ENCODE measurements at regions not wholly inside any gene's neighbourhood (a gene's known extent, or its start where the extent isn't known, plus 50 kb on each side); places are given as distances from the start of the nearest gene placed in this dataset.

DNA sequence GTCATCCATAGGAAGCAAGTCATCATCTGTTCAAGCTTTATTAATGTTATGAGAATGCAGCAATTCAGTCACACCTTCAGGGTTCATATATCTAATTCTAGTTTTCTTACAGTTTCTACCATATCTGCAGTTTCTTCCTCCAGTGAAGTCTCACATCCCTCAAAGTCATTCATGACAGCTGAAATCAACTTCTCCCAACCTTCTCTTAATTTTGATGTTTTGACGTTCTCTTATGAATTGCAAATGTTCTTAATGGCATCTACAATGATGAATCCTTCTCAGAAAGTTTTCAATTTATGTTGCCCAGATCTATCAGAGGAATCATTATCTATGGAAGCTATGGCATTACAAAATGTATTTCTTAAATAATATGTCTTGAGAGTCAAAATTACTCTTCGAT is 210.4 kb upstream of the ZBTB20 start:
- no peaks in the 10 kb centered on the region for H3F3A ChIP-seq (ENCODE audit: insufficient read depth)
- H4K20me1 ChIP-seq (ENCODE audit: low read depth, low read length) = no peaks in the 10 kb centered on the region
- no peaks in the 10 kb centered on the region for H3K79me2 ChIP-seq (ENCODE audit: insufficient read depth, low read length)
- no peaks in the 10 kb centered on the region for H3K9me3 ChIP-seq (ENCODE audit: insufficient read depth, low read length)
- H3K9ac ChIP-seq (ENCODE audit: low read length) = no peak overlapping the region
- H3K9me2 ChIP-seq (replicated peaks; ENCODE audit: insufficient read depth, low read length) = no peaks in the 10 kb centered on the region
- no peak overlapping the region for H3K4me2 ChIP-seq (ENCODE audit: low read depth, low read length, poor library complexity, severe bottlenecking)
- no peak overlapping the region for H3K4me3 ChIP-seq (ENCODE audit: insufficient read depth, low read length, poor library complexity, severe bottlenecking)
- no peak overlapping the region for H3K27ac ChIP-seq (ENCODE audit: low read depth, low read length)
- no peaks in the 10 kb centered on the region for H3K36me3 ChIP-seq (ENCODE audit: low read length)
- TF ChIP-seq CTCF (IDR thresholded peaks at IDR 0.05; ENCODE audit: insufficient read depth, low read length, poor library complexity, severe bottlenecking) (no peak), EZH2phosphoT487 (conservative IDR thresholded peaks at IDR 0.05; ENCODE audit: low read length) (no peak)
- no peaks in the 10 kb centered on the region for H3K27me3 ChIP-seq (ENCODE audit: low read length)
- H2AFZ ChIP-seq (ENCODE audit: low read depth, low read length, severe bottlenecking) = no peak overlapping the region

DNA sequence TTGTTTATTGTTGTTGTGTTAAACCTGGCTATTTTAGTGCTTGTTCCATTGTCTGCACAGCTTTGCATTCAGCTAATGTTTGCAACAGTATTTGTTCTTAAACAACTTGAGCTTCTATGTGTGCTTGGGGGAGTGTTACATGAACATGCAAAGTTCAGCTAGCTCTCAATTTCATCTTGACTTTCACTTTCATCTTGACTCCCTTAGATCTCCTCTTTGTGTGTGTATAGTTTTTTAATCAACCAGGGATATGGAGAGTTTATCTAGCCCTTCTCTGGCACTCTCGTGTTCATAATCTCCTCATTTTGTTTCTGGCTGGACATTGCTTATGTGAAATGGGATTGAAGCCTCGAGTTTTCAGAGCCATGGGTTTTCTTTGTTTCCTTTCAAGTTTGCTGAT is 212.4 kb upstream of the ZBTB20 start:
- H4K20me1 ChIP-seq (ENCODE audit: low read depth, low read length) = no peaks in the 10 kb centered on the region
- no peak overlapping the region for H3K9ac ChIP-seq (ENCODE audit: low read length)
- H3K4me2 ChIP-seq (ENCODE audit: low read depth, low read length, poor library complexity, severe bottlenecking) = no peak overlapping the region
- H3K27ac ChIP-seq (ENCODE audit: low read depth, low read length) = no peak overlapping the region
- H3F3A ChIP-seq (ENCODE audit: insufficient read depth) = no peaks in the 10 kb centered on the region
- no peak for TF ChIP-seq CTCF (IDR thresholded peaks at IDR 0.05; ENCODE audit: insufficient read depth, low read length, poor library complexity, severe bottlenecking)
- no peak for TF ChIP-seq EZH2phosphoT487 (conservative IDR thresholded peaks at IDR 0.05; ENCODE audit: low read length)
- H3K9me3 ChIP-seq (ENCODE audit: insufficient read depth, low read length) = no peaks in the 10 kb centered on the region
- H3K4me3 ChIP-seq (ENCODE audit: insufficient read depth, low read length, poor library complexity, severe bottlenecking) = no peak overlapping the region
- H3K9me2 ChIP-seq (replicated peaks; ENCODE audit: insufficient read depth, low read length) = no peaks in the 10 kb centered on the region
- no peaks in the 10 kb centered on the region for H3K27me3 ChIP-seq (ENCODE audit: low read length)
- H2AFZ ChIP-seq (ENCODE audit: low read depth, low read length, severe bottlenecking) = no peak overlapping the region
- H3K36me3 ChIP-seq (ENCODE audit: low read length) = no peaks in the 10 kb centered on the region
- no peaks in the 10 kb centered on the region for H3K79me2 ChIP-seq (ENCODE audit: insufficient read depth, low read length)

DNA sequence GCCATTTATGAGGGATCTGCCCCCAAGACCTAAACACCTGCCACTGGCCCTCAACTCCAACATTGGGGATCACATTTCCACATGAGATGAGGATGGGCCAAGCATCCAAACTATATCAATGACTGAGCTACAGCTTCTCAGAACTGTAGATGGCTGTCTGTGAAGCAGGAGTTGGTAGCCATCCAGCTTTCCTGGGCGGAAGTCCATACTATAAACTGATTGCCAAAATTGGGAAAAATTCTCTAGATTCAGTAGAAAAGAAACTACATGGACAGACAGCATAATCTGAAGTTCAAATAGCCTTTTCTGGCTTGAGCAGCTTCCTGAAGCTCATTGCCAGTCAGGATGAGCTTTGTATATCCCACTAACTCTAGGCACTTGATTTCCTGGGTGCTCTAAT is 214.7 kb upstream of the ZBTB20 start:
- no peak overlapping the region for H3K9ac ChIP-seq (ENCODE audit: low read length)
- TF ChIP-seq EZH2phosphoT487 (conservative IDR thresholded peaks at IDR 0.05; ENCODE audit: low read length) = no peak
- TF ChIP-seq CTCF (IDR thresholded peaks at IDR 0.05; ENCODE audit: insufficient read depth, low read length, poor library complexity, severe bottlenecking) = no peak

GRCh38 chr3:115363071-115363470 is 216.0 kb upstream of the ZBTB20 start:
- H3F3A ChIP-seq (ENCODE audit: insufficient read depth) = no peaks in the 10 kb centered on the region
- no peak overlapping the region for H2AFZ ChIP-seq (ENCODE audit: low read depth, low read length, severe bottlenecking)
- no peaks in the 10 kb centered on the region for H3K79me2 ChIP-seq (ENCODE audit: insufficient read depth, low read length)
- no peak overlapping the region for H3K4me3 ChIP-seq (ENCODE audit: insufficient read depth, low read length, poor library complexity, severe bottlenecking)
- TF ChIP-seq EZH2phosphoT487 (conservative IDR thresholded peaks at IDR 0.05; ENCODE audit: low read length) = no peak
- H3K36me3 ChIP-seq (ENCODE audit: low read length) = no peaks in the 10 kb centered on the region
- no peak overlapping the region for H3K4me2 ChIP-seq (ENCODE audit: low read depth, low read length, poor library complexity, severe bottlenecking)
- no peaks in the 10 kb centered on the region for H3K9me3 ChIP-seq (ENCODE audit: insufficient read depth, low read length)
- H3K9me2 ChIP-seq (replicated peaks; ENCODE audit: insufficient read depth, low read length) = no peaks in the 10 kb centered on the region
- H4K20me1 ChIP-seq (ENCODE audit: low read depth, low read length) = no peaks in the 10 kb centered on the region
- H3K27ac ChIP-seq (ENCODE audit: low read depth, low read length) = no peak overlapping the region
- no peaks in the 10 kb centered on the region for H3K27me3 ChIP-seq (ENCODE audit: low read length)
- no peak overlapping the region for H3K9ac ChIP-seq (ENCODE audit: low read length)

More for the DNA sequence above, 214.7 kb upstream of the ZBTB20 start:
- Histone ChIP-seq H3K9me2 (replicated peaks; ENCODE audit: insufficient read depth, low read length) (no peaks in the 10 kb centered on the region), H3K27ac (ENCODE audit: low read depth, low read length) (no peak overlapping the region), H3K79me2 (ENCODE audit: insufficient read depth, low read length) (no peaks in the 10 kb centered on the region), H3F3A (ENCODE audit: insufficient read depth) (no peaks in the 10 kb centered on the region), H3K36me3 (ENCODE audit: low read length) (no peaks in the 10 kb centered on the region), H3K9me3 (ENCODE audit: insufficient read depth, low read length) (no peaks in the 10 kb centered on the region), H3K27me3 (ENCODE audit: low read length) (no peaks in the 10 kb centered on the region), H2AFZ (ENCODE audit: low read depth, low read length, severe bottlenecking) (no peak overlapping the region), H3K4me3 (ENCODE audit: insufficient read depth, low read length, poor library complexity, severe bottlenecking) (no peak overlapping the region), H4K20me1 (ENCODE audit: low read depth, low read length) (no peaks in the 10 kb centered on the region), H3K4me2 (ENCODE audit: low read depth, low read length, poor library complexity, severe bottlenecking) (no peak overlapping the region)

Measured in SU-DHL-6 (cell line).